AG08395 (cell line): ENCODE measurements at regions not wholly inside any gene's neighbourhood (a gene's known extent, or its start where the extent isn't known, plus 50 kb on each side); places are given as distances from the start of the nearest gene placed in this dataset.

Source experiments
- DNase-seq: peaks from one replicate; pipeline ENCODE4 v3.0.0; 2012; ENCODE audit warnings: mixed read lengths, low spot score

DNA sequence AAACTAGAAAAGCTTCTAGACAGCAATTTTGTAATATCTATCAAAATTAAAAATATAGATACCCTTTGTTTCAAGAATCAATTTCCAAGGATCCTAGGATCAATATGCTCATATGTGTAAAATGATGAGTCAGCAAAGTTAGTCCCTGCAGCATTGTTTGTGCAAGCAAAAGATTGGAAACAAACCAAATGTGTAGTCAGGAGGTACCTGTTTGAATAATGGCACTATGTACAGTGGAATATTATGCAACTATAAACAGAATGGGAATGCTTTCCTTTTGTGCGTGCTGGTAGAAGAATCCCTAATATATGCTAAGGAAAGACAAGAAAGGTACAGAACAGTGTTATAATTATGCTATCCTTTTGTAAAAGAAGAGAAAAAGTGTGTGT, 58.5 kb upstream of the PJA2 start:
- no peak for DNase-seq

DNA sequence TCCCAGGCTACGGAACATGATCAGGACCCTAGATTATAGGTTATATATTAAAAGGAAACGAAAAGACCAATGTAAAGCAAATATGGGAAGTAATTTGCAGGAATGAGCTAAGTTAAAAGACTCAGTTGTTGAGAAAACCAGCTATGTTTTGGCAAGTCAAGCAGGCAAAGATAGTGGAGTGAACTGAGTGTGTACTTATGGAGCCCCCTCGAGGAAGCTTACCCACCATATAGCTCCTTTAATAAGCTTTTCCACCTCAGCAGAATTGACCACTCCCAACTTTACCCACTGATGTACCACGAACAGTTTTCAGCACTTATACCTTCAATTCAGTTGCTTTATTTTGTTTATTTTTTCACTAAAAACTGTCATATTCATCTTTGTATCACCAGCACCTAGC, 57.3 kb upstream of the PJA2 start:
- no peak for DNase-seq
